Stimulated activated CD4-positive, alpha-beta T cell treated with anti-CD3 and anti-CD28 coated beads, Interleukin-1b, Interleukin-23, amount 100 ng/mL, for 1 hour (primary cell): ENCODE measurements at regions not wholly inside any gene's neighbourhood (a gene's known extent, or its start where the extent isn't known, plus 50 kb on each side); places are given as distances from the start of the nearest gene placed in this dataset.

ENCODE experiments used
- DNase-seq, 2 donors: peaks; one replicate each; pipeline ENCODE4 v3.0.0-alpha.2; 2020; ENCODE audit warnings: low read depth in 2 of 2

- DNase-seq = no peak
Observed at GRCh38 chr16:55116165-55116920, 185.7 kb downstream of the IRX5 start.

- no peak for DNase-seq
Observed at GRCh38 chr16:55118701-55119260, 188.1 kb downstream of the IRX5 start.

- DNase-seq = no peak
Observed at GRCh38 chr16:55120408-55120807, 189.7 kb downstream of the IRX5 start.

GRCh38 chr16:55120826-55121225 lies 190.2 kb downstream of the IRX5 start:
- DNase-seq = no peak

GRCh38 chr16:55123652-55124051 lies 193.0 kb downstream of the IRX5 start:
- DNase-seq = no peak

GRCh38 chr16:55125818-55126385 lies 195.2 kb downstream of the IRX5 start:
- DNase-seq = no peak

GRCh38 chr16:55126456-55126855 lies 195.8 kb downstream of the IRX5 start:
- no peak for DNase-seq

- DNase-seq = no peak
Observed at GRCh38 chr16:55130456-55130855, 193.5 kb upstream of the IRX6 start.

- DNase-seq = no peak
Observed at GRCh38 chr16:55130911-55131310, 193.1 kb upstream of the IRX6 start.

- no peak for DNase-seq
Observed at GRCh38 chr16:55133654-55134053, 190.3 kb upstream of the IRX6 start.

- no peak for DNase-seq
Observed at GRCh38 chr16:55136356-55137150, 187.4 kb upstream of the IRX6 start.

- DNase-seq = no peak
Observed at GRCh38 chr16:55138298-55138697, 185.7 kb upstream of the IRX6 start.

- DNase-seq = no peak
Observed at GRCh38 chr16:55142405-55142804, 181.6 kb upstream of the IRX6 start.

- DNase-seq = no peak
Observed at GRCh38 chr16:55144651-55145050, 179.4 kb upstream of the IRX6 start.

- no peak for DNase-seq
Observed at GRCh38 chr16:55145771-55146603, 178.0 kb upstream of the IRX6 start.

GRCh38 chr16:55146966-55147365 lies 177.0 kb upstream of the IRX6 start:
- no peak for DNase-seq

GRCh38 chr16:55147396-55147795 lies 176.6 kb upstream of the IRX6 start:
- DNase-seq = no peak

- no peak for DNase-seq
Observed at GRCh38 chr16:55149622-55150021, 174.4 kb upstream of the IRX6 start.

- DNase-seq = no peak
Observed at GRCh38 chr16:55151561-55152305, 172.3 kb upstream of the IRX6 start.

GRCh38 chr16:55152875-55153390 lies 171.1 kb upstream of the IRX6 start:
- DNase-seq = no peak

GRCh38 chr16:55154262-55154661 lies 169.7 kb upstream of the IRX6 start:
- DNase-seq = no peak
